ENCODE measurements at regions not wholly inside any gene's neighbourhood (a gene's known extent, or its start where the extent isn't known, plus 50 kb on each side); places are given as distances from the start of the nearest gene placed in this dataset.

- no peak for TF ChIP-seq CTCF (IDR thresholded peaks at IDR 0.05)
- no peak for TF ChIP-seq POLR2A (IDR thresholded peaks at IDR 0.05)
- no peak for TF ChIP-seq POLR2AphosphoS5 (IDR thresholded peaks at IDR 0.05)
- no peak for TF ChIP-seq EP300 (IDR thresholded peaks at IDR 0.05)
Measured at GRCh38 chr10:109650228-109650627, 273.1 kb downstream of the XPNPEP1 start.
